ENCODE measurements at regions not wholly inside any gene's neighbourhood (a gene's known extent, or its start where the extent isn't known, plus 50 kb on each side); places are given as distances from the start of the nearest gene placed in this dataset.

DNA sequence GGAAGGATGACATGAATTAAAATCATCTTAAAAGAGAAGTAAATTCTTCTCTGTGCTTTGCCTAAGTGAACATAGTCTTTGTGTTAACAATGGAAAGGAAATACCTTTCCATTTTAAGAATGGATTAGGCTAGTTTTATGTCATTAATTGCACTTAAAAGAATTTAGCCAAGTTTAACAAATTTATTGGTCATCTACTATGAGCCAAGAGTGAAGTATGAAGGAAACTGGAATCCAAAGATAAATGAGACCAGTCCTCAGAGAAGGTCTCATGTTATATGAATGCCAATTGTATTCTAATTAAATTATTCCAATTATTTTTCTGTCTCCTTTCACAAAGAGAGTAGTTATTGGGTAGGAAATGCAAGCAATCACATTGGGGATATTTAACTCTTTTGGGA is 741.3 kb upstream of the SOX9 start:
- TF ChIP-seq CTCF (IDR thresholded peaks at IDR 0.05; ENCODE audit: low read length), result no peak
- no peak for TF ChIP-seq EZH2 (IDR thresholded peaks at IDR 0.05; ENCODE audit: borderline replicate concordance, low read length)

All from OCI-LY1 (cell line).